Keratinocyte (primary cell): ENCODE measurements at regions not wholly inside any gene's neighbourhood (a gene's known extent, or its start where the extent isn't known, plus 50 kb on each side); places are given as distances from the start of the nearest gene placed in this dataset.

Experiments
- DNase-seq: peaks from one replicate; pipeline ENCODE4 v3.0.0-alpha.2; 2011; ENCODE audit warnings: low read depth, missing footprints, low spot score
- FAIRE-seq: peaks from 2 replicates; lab custom pipeline; 2011; peaks lifted over from hg19 to GRCh38; lab: Jason Lieb, UNC
- H2AFZ ChIP-seq: 2 replicates; pipeline ENCODE4 v1.6.0; 2012; ENCODE audit warnings: low read length, control low read depth, inconsistent platforms; ENCODE audit not compliant: control insufficient read depth
- H3K27ac ChIP-seq: 2 replicates; pipeline ENCODE4 v1.5.1; 2011; ENCODE audit warnings: low read length; ENCODE audit not compliant: control insufficient read depth, insufficient read depth
- H3K27me3 ChIP-seq: 3 replicates; pipeline ENCODE4 v1.6.0; 2011; ENCODE audit warnings: low read length; ENCODE audit not compliant: control insufficient read depth, insufficient read depth; ENCODE audit errors: extremely low read depth
- H3K36me3 ChIP-seq, 2 experiments: 2 replicates in 1 of 2; 3 replicates in 1 of 2; pipeline ENCODE4 v1.5.1; 2011; ENCODE audit warnings: low read length in 2 of 2, mild to moderate bottlenecking in 1 of 2; ENCODE audit not compliant: control insufficient read depth in 2 of 2, insufficient read depth in 2 of 2; ENCODE audit errors: extremely low read depth in 1 of 2
- H3K4me1 ChIP-seq: 3 replicates; pipeline ENCODE4 v1.5.1; 2011; ENCODE audit warnings: low read length; ENCODE audit not compliant: control insufficient read depth, insufficient read depth; ENCODE audit errors: extremely low read depth
- H3K4me2 ChIP-seq: 3 replicates; pipeline ENCODE4 v1.6.0; 2011; ENCODE audit warnings: low read depth, low read length; ENCODE audit not compliant: control insufficient read depth, insufficient read depth; ENCODE audit errors: extremely low read depth
- H3K4me3 ChIP-seq, 3 experiments: fragments of 200-600 bp in 1 of 3; sonication (generic) in 1 of 3; 2 replicates in 2 of 3; 3 replicates in 1 of 3; pipeline ENCODE4 v1.5.1; 2011 to 2016; ENCODE audit warnings: low read length in 3 of 3, mild to moderate bottlenecking in 3 of 3, control low read depth in 2 of 3, inconsistent platforms in 1 of 3, low read depth in 1 of 3, mixed read lengths in 1 of 3, mixed run types in 1 of 3, moderate library complexity in 1 of 3; ENCODE audit not compliant: control insufficient read depth in 2 of 3, insufficient read depth in 2 of 3; ENCODE audit errors: extremely low read depth in 1 of 3
- H3K79me2 ChIP-seq: 2 replicates; pipeline ENCODE4 v1.6.0; 2012; ENCODE audit warnings: low read length; ENCODE audit not compliant: control insufficient read depth, insufficient read depth
- H3K9ac ChIP-seq: 3 replicates; pipeline ENCODE4 v1.6.0; 2011; ENCODE audit warnings: low read length; ENCODE audit not compliant: control insufficient read depth, insufficient read depth; ENCODE audit errors: extremely low read depth
- H3K9me1 ChIP-seq: 3 replicates; pipeline ENCODE4 v1.6.0; 2011; ENCODE audit warnings: low read length; ENCODE audit not compliant: control insufficient read depth, insufficient read depth; ENCODE audit errors: extremely low read depth
- H3K9me3 ChIP-seq: 2 replicates; pipeline ENCODE4 v1.5.1; 2012; ENCODE audit warnings: low read depth, low read length; ENCODE audit not compliant: control insufficient read depth
- H4K20me1 ChIP-seq: 3 replicates; pipeline ENCODE4 v1.6.0; 2011; ENCODE audit warnings: low read length; ENCODE audit not compliant: control insufficient read depth, insufficient read depth; ENCODE audit errors: extremely low read depth
- CTCF ChIP-seq, 3 experiments: IDR thresholded peaks in 1 of 3; conservative IDR thresholded peaks in 1 of 3; optimal IDR thresholded peaks in 1 of 3; 2 replicates in 2 of 3; 3 replicates in 1 of 3; pipeline versions ENCODE3 to v1.5.1; 2011; ENCODE audit warnings: low read length in 3 of 3, mild to moderate bottlenecking in 3 of 3, moderate library complexity in 2 of 3, control low read depth in 1 of 3, inconsistent platforms in 1 of 3; ENCODE audit not compliant: insufficient read depth in 2 of 3; ENCODE audit errors: extremely low read depth in 1 of 3
- EZH2 ChIP-seq: IDR thresholded peaks from one replicate; pipeline ENCODE4 v1.6.1; 2012; ENCODE audit warnings: inconsistent platforms, mild to moderate bottlenecking, low read length, moderate library complexity
- dilution Hi-C: fragments of 300-500 bp; cut with MboI; formaldehyde crosslinking; loops from one replicate; pipeline ENCODE4 v1.7.0; 2020; ENCODE audit warnings: low sequenced_read_pairs; ENCODE audit not compliant: extremely low pct_ligation_motif_present

- no peaks in the 10 kb centered on the region for H3K27me3 ChIP-seq
- no peak overlapping the region for H2AFZ ChIP-seq
- no peak overlapping the region for H3K4me2 ChIP-seq
- DNase-seq, result no peak
- H3K4me3 ChIP-seq, result no peak overlapping the region
- H4K20me1 ChIP-seq, result no peaks in the 10 kb centered on the region
- H3K9ac ChIP-seq, result no peak overlapping the region
- TF ChIP-seq CTCF (optimal IDR thresholded peaks at IDR 0.05 in 1 of 3, IDR thresholded peaks at IDR 0.05 in 1 of 3, conservative IDR thresholded peaks at IDR 0.05 in 1 of 3; ENCODE audit: extremely low read depth in 1 of 3, insufficient read depth in 2 of 3, low read length in 3 of 3) (no peak), EZH2 (no peak)
- H3K4me1 ChIP-seq, result peaks cover 7% of the 10 kb centered on the region
- H3K9me3 ChIP-seq, result no peaks in the 10 kb centered on the region
- H3K79me2 ChIP-seq, result peaks cover 8% of the 10 kb centered on the region
- dilution Hi-C loops, result no loop called here
- no peak for FAIRE-seq
- no peak overlapping the region for H3K27ac ChIP-seq
- H3K36me3 ChIP-seq, result no peaks in the 10 kb centered on the region
- H3K9me1 ChIP-seq, result peaks cover 2% of the 10 kb centered on the region
These were observed 443.5 kb upstream of the RGS6 start for GRCh38 chr14:71488703-71489191.

GRCh38 chr14:71489742-71490141 lies 442.5 kb upstream of the RGS6 start:
- Histone ChIP-seq H3K4me3 (no peak overlapping the region), H3K9me3 (no peaks in the 10 kb centered on the region), H3K4me2 (no peak overlapping the region), H3K27me3 (no peaks in the 10 kb centered on the region), H3K36me3 (no peaks in the 10 kb centered on the region), H2AFZ (no peak overlapping the region), H3K27ac (no peak overlapping the region), H3K9me1 (peaks cover 2% of the 10 kb centered on the region), H3K4me1 (peaks cover 7% of the 10 kb centered on the region), H3K79me2 (peaks cover 10% of the 10 kb centered on the region), H3K9ac (no peak overlapping the region), H4K20me1 (no peaks in the 10 kb centered on the region)
- no peak for TF ChIP-seq CTCF (optimal IDR thresholded peaks at IDR 0.05 in 1 of 3, IDR thresholded peaks at IDR 0.05 in 1 of 3, conservative IDR thresholded peaks at IDR 0.05 in 1 of 3; ENCODE audit: extremely low read depth in 1 of 3, insufficient read depth in 2 of 3, low read length in 3 of 3)
- dilution Hi-C loops, result no loop called here
- DNase-seq (no peak), FAIRE-seq (no peak)
